Endothelial cell of umbilical vein (primary cell): ENCODE measurements at regions not wholly inside any gene's neighbourhood (a gene's known extent, or its start where the extent isn't known, plus 50 kb on each side); places are given as distances from the start of the nearest gene placed in this dataset.

Experiments used
- BruUV-seq: library from RNA; stranded (reverse); fragments of 400-500 nt; replicated peaks from 2 replicates; lab custom pipeline; 2021; lab: Mats Ljungman, UMichigan
- CTCF ChIA-PET: fragments of 300-600, 350-600 bp; sonication (Branson Sonifier 250); formaldehyde crosslinking; loops from one replicate; lab custom pipeline; 2021; ENCODE audit warnings: antibody characterized with exemption, inconsistent platforms; lab: Charles Lee
- POLR2A ChIA-PET: fragments of 300-600, 350-600 bp; sonication (Branson Sonifier 250); formaldehyde crosslinking; loops from one replicate; lab custom pipeline; 2021; ENCODE audit warnings: antibody characterized with exemption, inconsistent platforms; lab: Charles Lee
- DNase-seq: peaks from one replicate; pipeline ENCODE4 v3.0.0-alpha.2; 2011; ENCODE audit warnings: low read depth, low spot score
- FAIRE-seq: peaks from 2 replicates; lab custom pipeline; 2011; peaks lifted over from hg19 to GRCh38; lab: Jason Lieb, UNC
- H2AFZ ChIP-seq: 2 replicates; pipeline ENCODE4 v1.6.0; 2012; ENCODE audit warnings: low read depth, low read length, control low read depth, inconsistent platforms
- H3K27ac ChIP-seq: 2 replicates; pipeline ENCODE4 v1.5.1; 2011; ENCODE audit warnings: low read depth, mild to moderate bottlenecking, control low read depth, low read length, moderate library complexity; ENCODE audit not compliant: insufficient read depth
- H3K27me3 ChIP-seq, 2 experiments: 2 replicates each; pipeline versions ENCODE4 v1.6.0 to v1.6.1; 2011; ENCODE audit warnings: low read length in 2 of 2, mixed read lengths in 1 of 2; ENCODE audit not compliant: control insufficient read depth in 2 of 2, insufficient read depth in 2 of 2
- H3K36me3 ChIP-seq, 2 experiments: 2 replicates in 1 of 2; 3 replicates in 1 of 2; pipeline ENCODE4 v1.5.1; 2011; ENCODE audit warnings: low read length in 2 of 2, mild to moderate bottlenecking in 1 of 2, moderate library complexity in 1 of 2; ENCODE audit not compliant: control insufficient read depth in 2 of 2, insufficient read depth in 2 of 2; ENCODE audit errors: extremely low read depth in 1 of 2
- H3K4me1 ChIP-seq: 3 replicates; pipeline ENCODE4 v1.5.1; 2011; ENCODE audit warnings: mild to moderate bottlenecking, low read length; ENCODE audit not compliant: control insufficient read depth, insufficient read depth; ENCODE audit errors: extremely low read depth
- H3K4me2 ChIP-seq: 2 replicates; pipeline ENCODE4 v1.6.1; 2011; ENCODE audit warnings: low read length, control low read depth, mixed read lengths; ENCODE audit not compliant: insufficient read depth
- H3K4me3 ChIP-seq, 3 experiments: fragments of 200-600 bp in 1 of 3; sonication (generic), shearing (Covaris generic) in 1 of 3; replicated peaks in 1 of 3; 2 replicates each; pipeline ENCODE4 v1.5.1; 2011 to 2016; ENCODE audit warnings: control low read depth in 3 of 3, low read length in 3 of 3, mild to moderate bottlenecking in 2 of 3, inconsistent platforms in 1 of 3, low read depth in 1 of 3, moderate library complexity in 1 of 3; ENCODE audit not compliant: insufficient read depth in 1 of 3
- H3K79me2 ChIP-seq: 2 replicates; pipeline ENCODE4 v1.6.0; 2012; ENCODE audit warnings: low read length, inconsistent platforms; ENCODE audit not compliant: control insufficient read depth, insufficient read depth
- H3K9ac ChIP-seq: replicated peaks from 2 replicates; pipeline ENCODE3; 2011; ENCODE audit warnings: low read length, control low read depth; ENCODE audit not compliant: insufficient read depth; ENCODE audit errors: extremely low read depth
- H3K9me1 ChIP-seq: replicated peaks from 3 replicates; pipeline ENCODE4 v1.6.0; 2011; ENCODE audit warnings: mild to moderate bottlenecking, low read length; ENCODE audit not compliant: control insufficient read depth, insufficient read depth; ENCODE audit errors: extremely low read depth
- H3K9me3 ChIP-seq: replicated peaks from 2 replicates; pipeline ENCODE4 v1.5.1; 2012; ENCODE audit warnings: low read length, inconsistent platforms; ENCODE audit not compliant: control insufficient read depth, insufficient read depth
- H4K20me1 ChIP-seq: replicated peaks from 2 replicates; pipeline ENCODE3; 2011; ENCODE audit warnings: mild to moderate bottlenecking, low read length; ENCODE audit not compliant: control insufficient read depth, insufficient read depth; ENCODE audit errors: extremely low read depth
- CTCF ChIP-seq, 2 donors: IDR thresholded peaks; 1 replicate in 1 of 2; 2 replicates in 1 of 2; pipeline ENCODE4 v1.5.1; 2011; ENCODE audit warnings: low read length in 2 of 2, mild to moderate bottlenecking in 2 of 2, moderate library complexity in 2 of 2, control low read depth in 1 of 2, inconsistent platforms in 1 of 2, low read depth in 1 of 2; ENCODE audit not compliant: insufficient read depth in 1 of 2; ENCODE audit errors: extremely low read depth in 1 of 2
- EZH2 ChIP-seq: IDR thresholded peaks from 2 replicates; pipeline ENCODE4 v1.6.1; 2012; ENCODE audit warnings: borderline replicate concordance, low read depth, mild to moderate bottlenecking, moderate library complexity, low read length, inconsistent platforms; ENCODE audit not compliant: severe bottlenecking
- FOS ChIP-seq: IDR thresholded peaks from 2 replicates; pipeline ENCODE4 v1.6.1; 2011; ENCODE audit warnings: mild to moderate bottlenecking, low read length, moderate library complexity, borderline replicate concordance; ENCODE audit not compliant: insufficient read depth
- GATA2 ChIP-seq: IDR thresholded peaks from 2 replicates; pipeline ENCODE4 v1.7.0; 2011; ENCODE audit warnings: low read depth, mild to moderate bottlenecking, moderate library complexity, mixed read lengths, low read length; ENCODE audit not compliant: insufficient read length, insufficient read depth
- JUN ChIP-seq: IDR thresholded peaks from 2 replicates; pipeline ENCODE4 v1.6.1; 2011; ENCODE audit warnings: borderline replicate concordance, low read depth; ENCODE audit not compliant: insufficient read length, insufficient read depth
- MAX ChIP-seq: IDR thresholded peaks from 2 replicates; pipeline ENCODE4 v1.6.1; 2011; ENCODE audit not compliant: insufficient read depth, insufficient read length
- MYC ChIP-seq: IDR thresholded peaks from one replicate; pipeline ENCODE4 v1.6.1; 2011; ENCODE audit warnings: mild to moderate bottlenecking, low read depth, low read length
- POLR2A ChIP-seq: IDR thresholded peaks from 2 replicates; pipeline ENCODE4 v1.6.1; 2012; ENCODE audit warnings: low read depth, mild to moderate bottlenecking, control low read depth, low read length
- POLR2AphosphoS5 ChIP-seq: IDR thresholded peaks from 2 replicates; pipeline ENCODE4 v1.6.1; 2012; ENCODE audit warnings: low read depth, mild to moderate bottlenecking, control low read depth, low read length, moderate library complexity; ENCODE audit not compliant: insufficient read depth
- dilution Hi-C: fragments of 300-500 bp; cut with MboI; formaldehyde crosslinking; loops from one replicate; pipeline ENCODE4 v1.15.0; 2019; ENCODE audit warnings: low sequenced_read_pairs; ENCODE audit not compliant: extremely low pct_ligation_motif_present
- intact Hi-C: fragments of 100-400 bp; cut with micrococcal nuclease; formaldehyde crosslinking; loops from one replicate; pipeline ENCODE4 v1.10.0; 2022

GRCh38 chr2:153214337-153214736, 264.2 kb downstream of the RPRM start:
- Histone ChIP-seq H3K9me1 (no peaks in the 10 kb centered on the region), H3K27ac (no peak overlapping the region), H3K4me2 (no peak overlapping the region), H3K4me1 (no peaks in the 10 kb centered on the region), H3K4me3 (no peak overlapping the region), H4K20me1 (no peaks in the 10 kb centered on the region), H3K27me3 (no peaks in the 10 kb centered on the region), H2AFZ (no peak overlapping the region), H3K9ac (no peak overlapping the region), H3K79me2 (no peaks in the 10 kb centered on the region), H3K36me3 (no peaks in the 10 kb centered on the region), H3K9me3 (no peaks in the 10 kb centered on the region)
- dilution Hi-C loops, result no loop called here
- FAIRE-seq, result no peak
- DNase-seq, result no peak
- CTCF ChIA-PET, result no interaction called here
- intact Hi-C loops, result no loop called here
- POLR2A ChIA-PET, result no interaction called here
- TF ChIP-seq MAX (no peak), POLR2A (no peak), EZH2 (no peak), JUN (no peak), GATA2 (no peak), CTCF (IDR thresholded peaks at IDR 0.05; ENCODE audit: extremely low read depth in 1 of 2, insufficient read depth in 1 of 2, low read depth in 1 of 2, low read length in 2 of 2) (no peak), MYC (no peak), POLR2AphosphoS5 (no peak), FOS (no peak)
- BruUV-seq, result no TSS peak
